CD4-positive, alpha-beta T cell (primary cell): ENCODE measurements at regions not wholly inside any gene's neighbourhood (a gene's known extent, or its start where the extent isn't known, plus 50 kb on each side); places are given as distances from the start of the nearest gene placed in this dataset.

ENCODE experiments used
- ATAC-seq: fragments of 200-7000 bp; cut with Tn5 transposase; one replicate; pipeline ENCODE4 v1.10.0; 2022; ENCODE audit warnings: mild to moderate bottlenecking; ENCODE audit not compliant: poor library complexity
- CTCF ChIA-PET: fragments of 350-600 bp; sonication (Branson Sonifier 250); formaldehyde crosslinking; loops from one replicate; lab custom pipeline; 2021; ENCODE audit warnings: antibody characterized with exemption, inconsistent platforms; lab: Charles Lee
- POLR2A ChIA-PET: fragments of 350-600 bp; sonication (Branson Sonifier 250); formaldehyde crosslinking; loops from one replicate; lab custom pipeline; 2021; ENCODE audit warnings: antibody characterized with exemption, inconsistent platforms; lab: Charles Lee
- DNase-seq, 14 experiments: peaks; one replicate each; pipeline ENCODE4 v3.0.0-alpha.2; 2013 to 2020; ENCODE audit warnings: mixed read lengths in 2 of 14
- H3K27ac ChIP-seq, 2 donors: one replicate each; pipeline versions ENCODE4 v1.5.1 to v1.7.0; 2013; ENCODE audit warnings: low read length in 2 of 2, low read depth in 1 of 2, mild to moderate bottlenecking in 1 of 2
- H3K27me3 ChIP-seq, 2 experiments: 1 replicate in 1 of 2; 2 replicates in 1 of 2; pipeline versions ENCODE4 v1.6.1 to v1.7.0; 2013; ENCODE audit warnings: low read length in 2 of 2, control low read depth in 1 of 2, mild to moderate bottlenecking in 1 of 2, moderate library complexity in 1 of 2; ENCODE audit not compliant: insufficient read depth in 2 of 2, control insufficient read depth in 1 of 2
- H3K36me3 ChIP-seq: one replicate; pipeline ENCODE4 v1.6.1; 2013; ENCODE audit warnings: low read length, control low read depth; ENCODE audit not compliant: insufficient read depth
- H3K4me1 ChIP-seq: one replicate; pipeline ENCODE4 v1.6.1; 2013; ENCODE audit warnings: low read length, control low read depth; ENCODE audit not compliant: insufficient read depth
- H3K4me3 ChIP-seq: one replicate; pipeline ENCODE4 v1.5.1; 2013; ENCODE audit warnings: mild to moderate bottlenecking, low read length, moderate library complexity
- H3K9me3 ChIP-seq, 2 experiments: 1 replicate in 1 of 2; 2 replicates in 1 of 2; pipeline versions ENCODE4 v1.6.1 to v1.7.0; 2013; ENCODE audit warnings: low read length in 2 of 2, mild to moderate bottlenecking in 2 of 2, control low read depth in 1 of 2, moderate library complexity in 1 of 2; ENCODE audit not compliant: control insufficient read depth in 1 of 2, insufficient read depth in 1 of 2
- H3K27ac Mint-ChIP-seq: one replicate; pipeline ENCODE4 v1.8.0; 2020; ENCODE audit warnings: mixed read lengths
- H3K27me3 Mint-ChIP-seq: one replicate; pipeline ENCODE4 v1.8.0; 2021; ENCODE audit warnings: mixed read lengths
- H3K36me3 Mint-ChIP-seq: one replicate; pipeline ENCODE4 v1.8.0; 2021; ENCODE audit warnings: low read depth, mixed read lengths
- H3K4me1 Mint-ChIP-seq: one replicate; pipeline ENCODE4 v1.8.0; 2021; ENCODE audit warnings: low read depth, mixed read lengths
- H3K4me3 Mint-ChIP-seq: one replicate; pipeline ENCODE4 v1.8.0; 2020; ENCODE audit warnings: mild to moderate bottlenecking, mixed read lengths
- H3K9me3 Mint-ChIP-seq: one replicate; pipeline ENCODE4 v1.8.0; 2020; ENCODE audit warnings: mixed read lengths
- intact Hi-C, 2 experiments: fragments of 100-400 bp; cut with DNase I in 1 of 2; cut with micrococcal nuclease in 1 of 2; formaldehyde crosslinking; loops; one replicate each; pipeline versions ENCODE4 v1.15.1 to v1.9.0; 2023 to 2025; cut with DNase I, micrococcal nuclease
- TF ChIP-seq, protein P1 (sequence below): fragments of 200-600 bp; IDR thresholded peaks from one replicate; pipeline ENCODE4 v1.8.0; 2022; ENCODE audit warnings: antibody characterized with exemption, mild to moderate bottlenecking

DNA sequence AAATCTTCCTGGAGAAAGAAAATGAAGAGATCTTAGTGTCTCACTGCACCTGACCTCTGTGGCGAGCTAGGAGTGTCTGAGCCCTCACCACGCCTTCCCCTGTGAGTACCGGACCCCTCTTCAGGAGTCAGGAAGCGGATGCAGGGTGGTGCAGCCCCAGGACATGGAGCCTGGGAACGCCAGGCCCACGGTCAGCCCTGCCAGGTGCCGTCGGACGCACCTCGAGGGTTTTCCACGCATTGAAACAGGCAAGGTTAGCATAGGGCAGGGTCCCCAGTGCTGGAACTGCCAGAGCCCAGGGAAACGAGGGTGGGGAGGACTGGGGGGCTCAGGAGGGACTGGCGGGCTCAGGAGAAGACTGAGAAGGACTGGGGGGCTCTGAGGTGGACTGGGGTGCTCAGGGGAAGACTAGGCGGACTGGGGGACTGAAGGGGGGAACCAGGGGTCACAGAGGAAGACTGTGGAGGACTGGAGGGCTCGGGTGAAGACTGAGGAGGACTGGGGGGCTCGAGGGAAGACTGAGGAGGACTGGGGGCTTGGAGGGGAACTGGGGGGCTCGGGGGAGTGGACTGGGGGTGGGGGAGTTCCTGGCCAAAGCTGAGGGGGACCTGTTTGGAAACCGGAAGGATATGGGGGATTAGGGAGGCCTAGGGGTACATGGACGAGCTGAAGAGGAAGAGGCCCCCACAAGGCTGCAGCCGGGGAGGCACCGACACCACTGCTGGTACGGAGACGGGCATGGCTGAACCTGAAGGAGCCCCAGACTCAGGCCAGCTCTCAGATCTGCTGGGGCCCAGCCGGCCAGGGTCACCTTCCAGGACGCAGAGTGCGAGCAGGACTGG is 65.2 kb upstream of the SNTG2 start:
- Histone ChIP-seq H3K4me3 (no peak overlapping the region), H3K27me3 (no peaks in the 10 kb centered on the region), H3K36me3 (no peaks in the 10 kb centered on the region), H3K27ac (no peak overlapping the region), H3K4me1 (no peaks in the 10 kb centered on the region), H3K9me3 (peaks cover 0 to 3% of the 10 kb centered on the region in 2 experiments)
- H3K4me3 Mint-ChIP-seq = no peak overlapping the region
- H3K36me3 Mint-ChIP-seq = no peaks in the 10 kb centered on the region
- ChIA-PET CTCF (no interaction called here), POLR2A (no interaction called here)
- peaks cover 47% of the 10 kb centered on the region for H3K27me3 Mint-ChIP-seq
- H3K27ac Mint-ChIP-seq = no peak overlapping the region
- no peaks in the 10 kb centered on the region for H3K9me3 Mint-ChIP-seq
- TF ChIP-seq, protein P1, sequence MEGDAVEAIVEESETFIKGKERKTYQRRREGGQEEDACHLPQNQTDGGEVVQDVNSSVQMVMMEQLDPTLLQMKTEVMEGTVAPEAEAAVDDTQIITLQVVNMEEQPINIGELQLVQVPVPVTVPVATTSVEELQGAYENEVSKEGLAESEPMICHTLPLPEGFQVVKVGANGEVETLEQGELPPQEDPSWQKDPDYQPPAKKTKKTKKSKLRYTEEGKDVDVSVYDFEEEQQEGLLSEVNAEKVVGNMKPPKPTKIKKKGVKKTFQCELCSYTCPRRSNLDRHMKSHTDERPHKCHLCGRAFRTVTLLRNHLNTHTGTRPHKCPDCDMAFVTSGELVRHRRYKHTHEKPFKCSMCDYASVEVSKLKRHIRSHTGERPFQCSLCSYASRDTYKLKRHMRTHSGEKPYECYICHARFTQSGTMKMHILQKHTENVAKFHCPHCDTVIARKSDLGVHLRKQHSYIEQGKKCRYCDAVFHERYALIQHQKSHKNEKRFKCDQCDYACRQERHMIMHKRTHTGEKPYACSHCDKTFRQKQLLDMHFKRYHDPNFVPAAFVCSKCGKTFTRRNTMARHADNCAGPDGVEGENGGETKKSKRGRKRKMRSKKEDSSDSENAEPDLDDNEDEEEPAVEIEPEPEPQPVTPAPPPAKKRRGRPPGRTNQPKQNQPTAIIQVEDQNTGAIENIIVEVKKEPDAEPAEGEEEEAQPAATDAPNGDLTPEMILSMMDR = no peak
- no peak for ATAC-seq
- H3K4me1 Mint-ChIP-seq = no peaks in the 10 kb centered on the region
- peak in 1 of 14 experiments; percentile 12 for DNase-seq
- intact Hi-C loops = no loop called here

- no peak overlapping the region for H3K4me3 ChIP-seq
- POLR2A ChIA-PET = no interaction called here
- no peak overlapping the region for H3K27ac Mint-ChIP-seq
Observed at GRCh38 chr2:883803-884748, 66.6 kb upstream of the SNTG2 start.

DNA sequence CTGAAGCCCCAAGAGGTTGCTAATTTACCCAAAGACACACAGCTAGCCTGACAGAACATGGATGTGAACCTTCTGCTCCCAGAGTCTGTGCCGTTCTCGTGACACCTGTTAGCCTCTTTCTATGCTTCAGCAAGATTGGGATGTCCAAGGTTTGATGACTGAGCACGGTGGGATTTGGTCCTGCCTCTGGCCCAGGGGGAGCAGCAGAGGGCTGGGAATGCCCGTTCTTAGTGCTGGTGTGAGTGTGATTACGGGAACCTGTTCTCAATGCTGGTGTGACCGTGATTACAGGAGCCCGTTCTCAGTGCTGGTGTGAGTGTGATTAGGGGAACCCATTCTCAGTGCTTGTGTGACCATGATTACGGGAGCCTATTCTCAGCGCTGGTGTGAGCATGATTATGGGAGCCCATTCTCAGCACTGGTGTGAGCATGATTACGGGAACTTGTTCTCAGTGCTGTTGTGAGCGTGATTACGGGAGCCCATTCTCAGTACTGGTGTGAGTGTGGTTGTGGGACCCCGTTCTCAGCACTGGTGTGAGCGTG is 67.3 kb upstream of the SNTG2 start:
- no peaks in the 10 kb centered on the region for H3K4me1 Mint-ChIP-seq
- TF ChIP-seq, protein P1 = no peak
- CTCF ChIA-PET = no interaction called here

More at GRCh38 chr2:883803-884748, 66.6 kb upstream of the SNTG2 start:
- CTCF ChIA-PET = no interaction called here
- peaks cover 0 to 8% of the 10 kb centered on the region in 2 experiments for H3K9me3 ChIP-seq
- ATAC-seq (no peak), DNase-seq (no peak)
- no peaks in the 10 kb centered on the region for H3K36me3 ChIP-seq
- Mint-ChIP-seq H3K4me1 (no peaks in the 10 kb centered on the region), H3K9me3 (no peaks in the 10 kb centered on the region), H3K27me3 (peaks cover 42% of the 10 kb centered on the region), H3K36me3 (no peaks in the 10 kb centered on the region), H3K4me3 (no peak overlapping the region)
- intact Hi-C loops = no loop called here
- no peak overlapping the region for H3K27ac ChIP-seq
- no peaks in the 10 kb centered on the region for H3K4me1 ChIP-seq
- TF ChIP-seq, protein P1 = no peak
- no peaks in the 10 kb centered on the region for H3K27me3 ChIP-seq

More for the DNA sequence above, 67.3 kb upstream of the SNTG2 start:
- Histone ChIP-seq H3K4me1 (no peaks in the 10 kb centered on the region), H3K27ac (no peak overlapping the region), H3K4me3 (no peak overlapping the region), H3K36me3 (no peaks in the 10 kb centered on the region), H3K27me3 (peaks cover 0 to 2% of the 10 kb centered on the region in 2 experiments), H3K9me3 (peaks cover 0 to 13% of the 10 kb centered on the region in 2 experiments)
- ATAC-seq (no peak), DNase-seq (no peak)
- Mint-ChIP-seq H3K27ac (no peak overlapping the region), H3K9me3 (no peaks in the 10 kb centered on the region), H3K27me3 (peaks cover 42% of the 10 kb centered on the region), H3K4me3 (no peak overlapping the region), H3K36me3 (no peaks in the 10 kb centered on the region)
- POLR2A ChIA-PET = no interaction called here
- intact Hi-C loops = no loop called here
